ENCODE measurements at regions not wholly inside any gene's neighbourhood (a gene's known extent, or its start where the extent isn't known, plus 50 kb on each side); places are given as distances from the start of the nearest gene placed in this dataset.
"Not testable (repeated sequence)": the region's sequence is repeated elsewhere in the genome, so short reads cannot be mapped to it uniquely, and the experiment has no call there.

GRCh38 chr6:28632326-28632851, 106.7 kb downstream of the GPX5 start:
- no peak overlapping the region for H3K9ac ChIP-seq (ENCODE audit: low read depth, low read length)
- H3K4me1 ChIP-seq (ENCODE audit: control insufficient read depth, insufficient read depth, low read length): no peaks in the 10 kb centered on the region
- H3K4me3 ChIP-seq (ENCODE audit: low read depth, low read length): no peak overlapping the region
- no peaks in the 10 kb centered on the region for H3K9me3 ChIP-seq (ENCODE audit: control insufficient read depth, insufficient read depth, low read length)
- H3K36me3 ChIP-seq (ENCODE audit: control insufficient read depth, insufficient read depth, low read length): no peaks in the 10 kb centered on the region
- H3K27me3 ChIP-seq (ENCODE audit: control insufficient read depth, insufficient read depth, low read length): peaks cover 51% of the 10 kb centered on the region

GRCh38 chr6:28633445-28634215, 107.9 kb downstream of the GPX5 start:
- peaks cover 61% of the 10 kb centered on the region for H3K27me3 ChIP-seq (ENCODE audit: control insufficient read depth, insufficient read depth, low read length)

GRCh38 chr6:28634411-28634760, 108.7 kb downstream of the GPX5 start:
- H3K4me3 ChIP-seq (ENCODE audit: low read depth, low read length): peak overlapping the region; percentile 69
- H3K27me3 ChIP-seq (ENCODE audit: control insufficient read depth, insufficient read depth, low read length): peaks cover 62% of the 10 kb centered on the region
- no peak overlapping the region for H3K9ac ChIP-seq (ENCODE audit: low read depth, low read length)
- no peaks in the 10 kb centered on the region for H3K4me1 ChIP-seq (ENCODE audit: control insufficient read depth, insufficient read depth, low read length)
- H3K36me3 ChIP-seq (ENCODE audit: control insufficient read depth, insufficient read depth, low read length): no peaks in the 10 kb centered on the region
- H3K9me3 ChIP-seq (ENCODE audit: control insufficient read depth, insufficient read depth, low read length): no peaks in the 10 kb centered on the region

More at GRCh38 chr6:28633445-28634215, 107.9 kb downstream of the GPX5 start:
- peak overlapping the region; percentile 69 for H3K4me3 ChIP-seq (ENCODE audit: low read depth, low read length)
- H3K9ac ChIP-seq (ENCODE audit: low read depth, low read length): no peak overlapping the region
- no peaks in the 10 kb centered on the region for H3K36me3 ChIP-seq (ENCODE audit: control insufficient read depth, insufficient read depth, low read length)
- no peaks in the 10 kb centered on the region for H3K9me3 ChIP-seq (ENCODE audit: control insufficient read depth, insufficient read depth, low read length)
- H3K4me1 ChIP-seq (ENCODE audit: control insufficient read depth, insufficient read depth, low read length): no peaks in the 10 kb centered on the region

GRCh38 chr6:28634761-28635546, 109.3 kb downstream of the GPX5 start:
- no peaks in the 10 kb centered on the region for H3K9me3 ChIP-seq (ENCODE audit: control insufficient read depth, insufficient read depth, low read length)
- H3K9ac ChIP-seq (ENCODE audit: low read depth, low read length): no peak overlapping the region
- H3K36me3 ChIP-seq (ENCODE audit: control insufficient read depth, insufficient read depth, low read length): no peaks in the 10 kb centered on the region
- no peaks in the 10 kb centered on the region for H3K4me1 ChIP-seq (ENCODE audit: control insufficient read depth, insufficient read depth, low read length)
- H3K27me3 ChIP-seq (ENCODE audit: control insufficient read depth, insufficient read depth, low read length): peaks cover 62% of the 10 kb centered on the region
- H3K4me3 ChIP-seq (ENCODE audit: low read depth, low read length): peak overlapping the region; percentile 69

- Histone ChIP-seq H3K9me3 (ENCODE audit: control insufficient read depth, insufficient read depth, low read length) (no peaks in the 10 kb centered on the region), H3K9ac (ENCODE audit: low read depth, low read length) (no peak overlapping the region), H3K4me3 (ENCODE audit: low read depth, low read length) (peak overlapping the region; percentile 69), H3K27me3 (ENCODE audit: control insufficient read depth, insufficient read depth, low read length) (peaks cover 62% of the 10 kb centered on the region), H3K4me1 (ENCODE audit: control insufficient read depth, insufficient read depth, low read length) (no peaks in the 10 kb centered on the region), H3K36me3 (ENCODE audit: control insufficient read depth, insufficient read depth, low read length) (no peaks in the 10 kb centered on the region)
These were observed 110.0 kb downstream of the GPX5 start for GRCh38 chr6:28635547-28636158.

GRCh38 chr6:28638787-28639430, 113.2 kb downstream of the GPX5 start:
- Histone ChIP-seq H3K36me3 (ENCODE audit: control insufficient read depth, insufficient read depth, low read length) (no peaks in the 10 kb centered on the region), H3K27me3 (ENCODE audit: control insufficient read depth, insufficient read depth, low read length) (peaks cover 46% of the 10 kb centered on the region), H3K9ac (ENCODE audit: low read depth, low read length) (no peak overlapping the region), H3K4me3 (ENCODE audit: low read depth, low read length) (no peak overlapping the region), H3K9me3 (ENCODE audit: control insufficient read depth, insufficient read depth, low read length) (no peaks in the 10 kb centered on the region), H3K4me1 (ENCODE audit: control insufficient read depth, insufficient read depth, low read length) (no peaks in the 10 kb centered on the region)

- not testable (repeated sequence) for H3K9ac ChIP-seq (ENCODE audit: low read depth, low read length); H3K36me3 ChIP-seq (ENCODE audit: control insufficient read depth, insufficient read depth, low read length); H3K4me3 ChIP-seq (ENCODE audit: low read depth, low read length); H3K4me1 ChIP-seq (ENCODE audit: control insufficient read depth, insufficient read depth, low read length); H3K9me3 ChIP-seq (ENCODE audit: control insufficient read depth, insufficient read depth, low read length)
- H3K27me3 ChIP-seq (ENCODE audit: control insufficient read depth, insufficient read depth, low read length): peaks cover 39% of the 10 kb centered on the region
These were observed 114.0 kb downstream of the GPX5 start for GRCh38 chr6:28639445-28640290.

- Histone ChIP-seq H3K9me3 (ENCODE audit: control insufficient read depth, insufficient read depth, low read length) (no peaks in the 10 kb centered on the region), H3K36me3 (ENCODE audit: control insufficient read depth, insufficient read depth, low read length) (no peaks in the 10 kb centered on the region), H3K27me3 (ENCODE audit: control insufficient read depth, insufficient read depth, low read length) (peaks cover 4% of the 10 kb centered on the region), H3K4me3 (ENCODE audit: low read depth, low read length) (peak overlapping the region; percentile 72), H3K4me1 (ENCODE audit: control insufficient read depth, insufficient read depth, low read length) (no peaks in the 10 kb centered on the region), H3K9ac (ENCODE audit: low read depth, low read length) (peak overlapping the region; percentile 43)
These were observed 117.5 kb downstream of the GPX5 start for GRCh38 chr6:28643017-28643740.

GRCh38 chr6:28646650-28647049, 121.0 kb downstream of the GPX5 start:
- no peaks in the 10 kb centered on the region for H3K4me1 ChIP-seq (ENCODE audit: control insufficient read depth, insufficient read depth, low read length)
- H3K9me3 ChIP-seq (ENCODE audit: control insufficient read depth, insufficient read depth, low read length): no peaks in the 10 kb centered on the region
- no peak overlapping the region for H3K4me3 ChIP-seq (ENCODE audit: low read depth, low read length)
- no peak overlapping the region for H3K9ac ChIP-seq (ENCODE audit: low read depth, low read length)
- H3K36me3 ChIP-seq (ENCODE audit: control insufficient read depth, insufficient read depth, low read length): no peaks in the 10 kb centered on the region
- H3K27me3 ChIP-seq (ENCODE audit: control insufficient read depth, insufficient read depth, low read length): peaks cover 3% of the 10 kb centered on the region

- no peaks in the 10 kb centered on the region for H3K9me3 ChIP-seq (ENCODE audit: control insufficient read depth, insufficient read depth, low read length)
- no peaks in the 10 kb centered on the region for H3K4me1 ChIP-seq (ENCODE audit: control insufficient read depth, insufficient read depth, low read length)
- no peaks in the 10 kb centered on the region for H3K36me3 ChIP-seq (ENCODE audit: control insufficient read depth, insufficient read depth, low read length)
- H3K4me3 ChIP-seq (ENCODE audit: low read depth, low read length): peak overlapping the region; percentile 96
- peaks cover 3% of the 10 kb centered on the region for H3K27me3 ChIP-seq (ENCODE audit: control insufficient read depth, insufficient read depth, low read length)
- H3K9ac ChIP-seq (ENCODE audit: low read depth, low read length): no peak overlapping the region
These were observed 122.6 kb downstream of the GPX5 start for GRCh38 chr6:28648035-28648877.

Data from iPS-15b (cell line).